Uterus (tissue), 2 donors: ENCODE measurements at regions not wholly inside any gene's neighbourhood (a gene's known extent, or its start where the extent isn't known, plus 50 kb on each side); places are given as distances from the start of the nearest gene placed in this dataset.

Experiments
- CTCF ChIP-seq, 4 experiments: fragments of 200-600 bp in 2 of 4; fragments of 450-650 bp in 2 of 4; sonication (generic) in 2 of 4; IDR thresholded peaks; one replicate each; pipeline ENCODE4 v1.5.1; 2016 to 2019; ENCODE audit warnings: antibody characterized with exemption in 4 of 4, mild to moderate bottlenecking in 2 of 4, moderate library complexity in 1 of 4
- POLR2A ChIP-seq, 2 donors: fragments of 450-650 bp; IDR thresholded peaks; one replicate each; pipeline ENCODE4 v1.6.1; 2016; ENCODE audit warnings: antibody characterized with exemption in 2 of 2, mild to moderate bottlenecking in 1 of 2, moderate library complexity in 1 of 2

- TF ChIP-seq CTCF (IDR thresholded peaks at IDR 0.05), result no peak
- no peak for TF ChIP-seq POLR2A (IDR thresholded peaks at IDR 0.05)
Measured at GRCh38 chr11:114921697-114922096, 243.4 kb downstream of the NXPE2 start.
